GM12892 (cell line): ENCODE measurements at regions not wholly inside any gene's neighbourhood (a gene's known extent, or its start where the extent isn't known, plus 50 kb on each side); places are given as distances from the start of the nearest gene placed in this dataset.

Experiments used
- DNase-seq: peaks from one replicate; pipeline ENCODE4 v3.0.0; 2011; ENCODE audit not compliant: insufficient read length
- FAIRE-seq: peaks from 2 replicates; lab custom pipeline; 2011; peaks lifted over from hg19 to GRCh38; lab: Jason Lieb, UNC
- POLR2A ChIP-seq: IDR thresholded peaks from 2 replicates; pipeline ENCODE4 v1.6.1; 2011; ENCODE audit warnings: low read depth, low read length, control low read depth
- POLR2AphosphoS5 ChIP-seq: IDR thresholded peaks from 2 replicates; pipeline ENCODE4 v1.6.1; 2011; ENCODE audit warnings: low read depth, low read length, control low read depth
- TAF1 ChIP-seq: IDR thresholded peaks from 2 replicates; pipeline ENCODE4 v1.6.1; 2011; ENCODE audit warnings: low read depth, mild to moderate bottlenecking, control low read depth, low read length, borderline replicate concordance

DNA sequence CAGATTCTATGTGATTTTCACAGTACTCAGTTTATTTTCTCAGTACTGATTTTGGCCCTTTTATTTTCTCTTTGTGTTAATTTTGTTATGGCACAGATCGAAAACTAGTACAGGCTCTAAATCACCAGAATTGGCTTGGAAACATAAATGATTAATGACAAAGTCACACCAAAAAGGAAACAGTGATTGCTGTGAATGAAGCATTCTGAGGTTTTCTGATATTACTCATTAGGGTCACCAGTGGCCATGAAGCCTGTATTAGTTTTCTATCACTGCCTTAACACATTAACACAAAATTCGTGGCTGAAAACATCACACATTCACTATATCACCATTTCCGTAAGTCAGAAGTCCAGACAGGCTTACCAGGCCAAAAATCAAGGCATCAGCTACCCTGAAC lies 343.0 kb upstream of the THRB start:
- TF ChIP-seq POLR2AphosphoS5 (no peak), POLR2A (no peak), TAF1 (no peak)
- no peak for FAIRE-seq
- no peak for DNase-seq

DNA sequence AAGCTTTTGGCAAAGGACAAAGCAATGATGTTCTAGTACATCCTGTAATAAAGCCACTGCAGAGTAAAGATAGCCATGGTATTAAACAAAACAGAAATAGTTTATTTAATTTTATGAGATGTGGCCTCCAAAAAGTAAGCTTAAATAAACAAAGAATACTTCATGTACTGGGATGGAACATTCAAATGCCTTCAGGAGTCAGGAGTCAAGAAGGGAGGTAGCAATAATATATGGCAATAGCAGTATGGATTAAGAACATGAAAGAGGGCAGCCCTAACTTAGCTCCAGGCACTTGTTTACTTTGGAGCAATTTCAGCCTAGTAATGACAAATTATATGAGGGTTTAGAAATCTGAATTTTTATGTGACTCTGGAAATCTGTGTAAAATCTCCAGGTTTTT lies 343.9 kb upstream of the THRB start:
- FAIRE-seq (no peak), DNase-seq (no peak)
- TF ChIP-seq POLR2A (no peak), TAF1 (no peak), POLR2AphosphoS5 (no peak)

DNA sequence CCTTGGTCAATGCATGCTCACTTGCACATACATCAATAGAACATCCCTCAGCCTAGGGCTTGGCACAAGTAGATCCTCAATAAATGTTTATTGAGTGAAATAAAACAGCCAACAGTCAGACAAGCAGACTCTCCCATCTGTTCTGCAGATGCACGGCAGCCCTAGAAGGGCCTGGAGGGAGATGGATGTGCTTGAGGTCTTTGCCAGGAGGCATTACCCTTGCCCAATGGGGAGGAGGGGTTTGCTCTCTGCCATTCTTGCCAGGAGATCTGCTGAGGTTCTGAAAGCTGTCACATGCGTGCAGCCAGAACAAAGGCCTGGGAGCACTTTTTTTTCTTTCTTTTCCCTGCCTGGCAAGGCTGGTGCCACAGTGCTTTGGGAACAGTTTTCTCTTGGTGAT lies 349.3 kb upstream of the THRB start:
- DNase-seq (no peak), FAIRE-seq (no peak)
- TF ChIP-seq TAF1 (no peak), POLR2A (no peak), POLR2AphosphoS5 (no peak)

DNA sequence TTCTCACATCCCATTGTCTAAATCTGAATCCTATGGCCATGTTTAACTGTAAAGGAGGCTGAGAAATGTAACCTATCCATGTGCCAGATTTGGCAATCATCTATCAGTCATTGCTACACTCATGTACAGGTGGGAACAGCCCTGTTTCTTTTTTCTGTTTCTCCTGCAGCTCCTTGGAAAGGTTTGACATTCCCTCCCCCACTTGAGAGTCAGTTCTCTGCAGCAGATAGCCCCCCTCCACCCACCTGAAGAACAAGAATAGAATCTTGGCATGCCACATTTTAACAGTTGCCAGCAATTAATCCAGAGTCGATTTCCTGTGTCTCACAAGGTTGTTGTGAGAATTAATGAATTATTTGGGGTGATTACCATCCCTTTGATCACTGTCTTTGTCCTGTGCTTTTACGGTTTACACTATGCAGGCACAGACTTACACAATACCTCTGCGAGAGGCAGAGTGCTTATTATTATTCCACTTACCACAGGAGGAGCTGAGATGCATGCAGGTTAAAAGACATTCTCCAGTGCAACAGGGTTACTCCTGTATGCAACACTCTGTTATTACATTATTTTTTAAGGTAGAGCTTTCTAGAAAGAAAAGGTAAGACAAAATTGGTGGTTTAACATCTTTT lies 351.0 kb upstream of the THRB start:
- TF ChIP-seq POLR2A (no peak), POLR2AphosphoS5 (no peak), TAF1 (no peak)
- no peak for DNase-seq
- FAIRE-seq = no peak

DNA sequence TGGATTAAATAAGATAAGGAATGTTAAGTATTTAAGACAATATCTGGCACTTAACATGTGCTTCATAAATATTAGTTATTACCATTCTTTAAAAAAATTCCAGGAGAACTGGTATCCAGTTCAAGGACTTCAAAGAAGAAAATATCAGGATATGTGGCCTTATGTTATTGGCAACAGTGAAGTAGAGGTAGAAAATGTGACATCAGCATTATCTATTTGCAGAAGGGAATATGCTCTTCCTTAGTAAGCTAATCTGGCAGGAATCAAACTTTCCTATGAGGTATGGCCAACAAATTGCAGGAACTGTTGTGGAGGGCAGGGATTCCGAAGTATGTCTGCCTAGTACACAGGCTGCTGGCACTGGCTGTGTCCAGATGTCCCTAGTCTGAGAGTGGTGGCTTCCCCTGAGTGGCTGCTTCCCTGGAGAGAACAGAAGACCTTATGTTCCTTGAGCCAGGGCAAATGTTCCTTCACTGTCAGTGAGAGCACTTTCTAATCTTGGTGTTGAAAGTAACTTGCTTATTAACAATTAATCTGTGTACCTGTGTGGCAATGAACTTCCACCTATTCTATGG lies 351.7 kb upstream of the THRB start:
- TF ChIP-seq POLR2A = no peak
- no peak for TF ChIP-seq POLR2AphosphoS5
- no peak for TF ChIP-seq TAF1
- FAIRE-seq (no peak), DNase-seq (no peak)

DNA sequence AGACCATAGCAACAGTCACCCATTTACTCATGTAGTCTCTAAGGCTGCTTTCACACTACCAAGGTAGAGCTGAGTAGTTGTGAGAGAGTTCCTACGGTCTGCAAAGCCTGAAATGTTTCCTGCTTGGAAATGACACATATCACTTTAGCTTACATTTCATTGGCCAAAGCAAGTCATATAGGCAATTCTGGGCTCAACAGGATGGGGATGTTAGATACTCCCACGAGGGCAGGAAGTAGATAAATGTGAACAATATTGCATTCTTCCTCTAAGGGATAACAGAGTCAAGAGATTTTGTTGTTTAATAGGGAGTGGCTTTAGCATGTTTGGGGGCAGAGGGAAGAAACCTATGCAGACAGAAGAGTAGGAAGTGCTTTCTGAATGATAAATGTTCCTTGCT lies 355.6 kb upstream of the THRB start:
- FAIRE-seq = no peak
- no peak for DNase-seq
- TF ChIP-seq POLR2A (no peak), TAF1 (no peak), POLR2AphosphoS5 (no peak)

DNA sequence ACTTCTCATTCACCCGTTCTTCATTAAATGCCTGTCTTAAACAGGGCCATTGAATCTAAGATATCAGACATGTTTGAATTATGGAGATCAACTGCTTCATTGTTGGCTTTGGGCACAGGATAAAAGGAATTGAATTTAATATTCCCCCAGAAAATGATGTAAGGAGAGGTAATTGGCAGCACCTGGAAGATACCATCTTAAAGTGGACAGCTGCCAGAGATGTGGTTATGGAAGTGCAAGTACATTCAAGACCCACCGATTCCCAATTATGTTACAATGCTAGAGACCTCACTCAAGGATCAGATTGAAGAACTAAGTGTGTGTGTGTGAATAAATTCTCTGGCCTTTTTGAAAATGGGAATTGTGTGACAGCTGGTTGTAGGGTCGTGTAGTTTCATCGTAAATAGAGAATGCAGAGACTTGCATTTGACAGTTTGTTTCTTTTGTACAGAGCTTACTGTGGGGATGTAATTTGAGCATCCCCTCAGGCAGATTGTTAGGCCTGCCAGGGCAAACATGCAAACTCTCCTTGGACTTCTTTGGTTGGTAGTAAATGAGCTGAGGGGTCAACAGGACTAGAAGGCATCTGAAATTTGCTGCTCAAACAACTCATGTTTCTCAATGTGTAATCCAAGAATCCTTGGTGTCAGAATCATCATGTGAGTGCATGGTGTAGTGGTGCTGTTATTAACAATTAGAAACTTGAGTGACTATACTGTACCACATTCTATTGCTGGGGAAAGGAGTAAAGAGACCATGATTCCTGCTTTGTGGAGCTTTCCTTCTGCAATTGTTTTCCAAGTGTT lies 359.2 kb upstream of the THRB start:
- TF ChIP-seq TAF1 = no peak
- no peak for TF ChIP-seq POLR2A
- no peak for DNase-seq
- FAIRE-seq = no peak

DNA sequence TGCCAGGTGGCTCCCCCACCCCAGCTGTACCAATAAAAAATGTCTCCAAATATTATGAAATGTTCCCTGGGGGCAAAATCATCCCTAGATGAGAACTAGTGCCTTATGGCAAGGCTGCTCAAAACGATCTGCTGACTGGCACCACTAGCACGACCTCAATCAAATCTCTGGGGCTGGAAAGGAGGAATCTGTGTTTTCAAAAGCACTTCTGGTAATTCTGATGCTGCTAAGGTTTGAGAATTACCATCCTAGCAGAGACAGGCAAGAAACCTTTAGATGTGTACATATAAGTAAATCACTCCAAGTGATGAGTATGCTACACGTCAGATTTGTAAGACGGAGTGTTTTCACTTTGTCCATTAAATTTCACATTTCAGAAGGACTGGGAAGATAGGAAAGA lies 360.1 kb upstream of the THRB start:
- TF ChIP-seq TAF1 (no peak), POLR2A (no peak), POLR2AphosphoS5 (no peak)
- DNase-seq (no peak), FAIRE-seq (no peak)

DNA sequence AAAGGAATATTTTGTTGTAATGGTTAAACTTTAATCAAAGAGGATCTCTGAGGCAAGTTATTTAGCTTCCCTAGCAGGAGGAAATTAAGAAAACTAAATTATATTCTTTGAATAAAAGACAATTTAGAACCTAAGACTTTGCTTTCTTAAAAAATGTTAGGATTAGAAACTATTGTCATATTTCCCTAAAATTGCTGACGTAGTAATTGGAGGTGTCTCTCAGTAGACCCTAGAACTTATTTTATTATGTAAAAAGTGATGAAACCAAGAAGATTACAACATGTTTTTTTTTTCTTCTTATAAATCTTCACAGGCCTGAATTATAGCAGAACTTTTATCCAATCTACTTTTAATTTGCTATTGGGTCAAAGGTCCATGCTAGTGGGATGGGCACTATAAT lies 363.3 kb upstream of the THRB start:
- FAIRE-seq = no peak
- no peak for TF ChIP-seq POLR2A
- no peak for TF ChIP-seq TAF1
- no peak for TF ChIP-seq POLR2AphosphoS5
- no peak for DNase-seq

DNA sequence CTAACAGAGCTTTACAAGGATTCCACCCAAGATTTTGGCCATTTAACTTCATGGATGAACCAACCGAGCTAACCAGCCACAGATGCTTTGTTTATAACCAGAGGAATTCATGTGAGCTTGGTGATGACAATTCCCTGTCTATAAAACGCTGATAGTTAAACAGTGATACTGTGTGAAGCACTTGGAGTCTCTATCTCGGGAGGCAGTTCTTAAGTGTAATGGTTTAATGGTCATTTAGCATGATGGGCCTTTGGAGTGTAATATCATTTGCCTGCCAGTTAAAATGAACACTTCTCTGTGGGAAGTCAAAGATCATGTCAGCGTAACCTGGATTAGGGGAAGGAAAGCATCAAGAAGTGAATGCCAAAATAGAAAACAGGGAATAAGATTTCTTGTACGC lies 368.6 kb upstream of the THRB start:
- no peak for FAIRE-seq
- TF ChIP-seq TAF1 (no peak), POLR2AphosphoS5 (no peak), POLR2A (no peak)

DNA sequence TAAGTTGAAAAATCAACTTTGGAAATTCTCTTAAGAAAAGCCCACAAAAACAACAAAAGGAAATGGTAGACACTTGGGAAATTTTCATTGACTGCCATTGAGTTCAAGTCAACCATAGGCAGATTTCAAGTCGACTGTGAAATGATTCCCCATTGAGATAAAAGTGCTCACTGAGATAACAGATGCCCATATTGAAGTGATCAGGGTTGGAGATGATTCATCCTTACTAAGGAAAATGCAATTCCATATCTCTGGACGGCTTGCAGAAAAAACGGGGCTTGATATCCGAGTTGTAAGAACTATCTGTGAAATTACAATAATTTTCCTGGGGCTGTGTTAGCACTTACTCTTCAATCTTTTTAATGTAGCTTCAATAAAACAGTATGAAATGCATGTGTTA lies 373.1 kb upstream of the THRB start:
- TF ChIP-seq POLR2A = no peak
- no peak for TF ChIP-seq TAF1
- TF ChIP-seq POLR2AphosphoS5 = no peak
- FAIRE-seq (no peak), DNase-seq (no peak)

More for the DNA sequence above, 368.6 kb upstream of the THRB start:
- DNase-seq = no peak

DNA sequence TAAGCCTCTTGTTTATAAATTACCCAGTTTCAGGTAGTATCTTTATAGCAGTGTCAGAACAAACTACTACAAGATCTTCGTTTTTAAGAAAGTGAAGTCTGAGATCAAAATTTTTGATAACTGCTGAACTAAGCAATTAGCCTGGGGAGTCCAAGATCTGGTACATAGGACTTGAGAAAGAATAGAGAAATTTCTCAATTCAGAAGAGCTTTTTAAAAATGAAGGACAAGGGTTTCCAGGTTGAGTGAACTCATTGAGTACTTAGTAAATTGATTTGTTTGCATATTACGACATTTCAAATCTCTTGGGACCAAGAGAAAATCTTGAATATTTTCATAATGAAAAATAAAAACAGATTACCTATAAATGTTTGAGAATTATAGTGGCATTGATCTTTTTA lies 386.6 kb upstream of the THRB start:
- DNase-seq = no peak
- no peak for TF ChIP-seq POLR2A
- no peak for TF ChIP-seq TAF1
- no peak for TF ChIP-seq POLR2AphosphoS5
- no peak for FAIRE-seq
